GM12872 (cell line): ENCODE measurements at regions not wholly inside any gene's neighbourhood (a gene's known extent, or its start where the extent isn't known, plus 50 kb on each side); places are given as distances from the start of the nearest gene placed in this dataset.

ENCODE experiments used
- CTCF ChIP-seq: IDR thresholded peaks from 3 replicates; pipeline ENCODE4 v1.5.1; 2011; ENCODE audit warnings: low read depth, mild to moderate bottlenecking, low read length, moderate library complexity; ENCODE audit not compliant: insufficient read depth

DNA sequence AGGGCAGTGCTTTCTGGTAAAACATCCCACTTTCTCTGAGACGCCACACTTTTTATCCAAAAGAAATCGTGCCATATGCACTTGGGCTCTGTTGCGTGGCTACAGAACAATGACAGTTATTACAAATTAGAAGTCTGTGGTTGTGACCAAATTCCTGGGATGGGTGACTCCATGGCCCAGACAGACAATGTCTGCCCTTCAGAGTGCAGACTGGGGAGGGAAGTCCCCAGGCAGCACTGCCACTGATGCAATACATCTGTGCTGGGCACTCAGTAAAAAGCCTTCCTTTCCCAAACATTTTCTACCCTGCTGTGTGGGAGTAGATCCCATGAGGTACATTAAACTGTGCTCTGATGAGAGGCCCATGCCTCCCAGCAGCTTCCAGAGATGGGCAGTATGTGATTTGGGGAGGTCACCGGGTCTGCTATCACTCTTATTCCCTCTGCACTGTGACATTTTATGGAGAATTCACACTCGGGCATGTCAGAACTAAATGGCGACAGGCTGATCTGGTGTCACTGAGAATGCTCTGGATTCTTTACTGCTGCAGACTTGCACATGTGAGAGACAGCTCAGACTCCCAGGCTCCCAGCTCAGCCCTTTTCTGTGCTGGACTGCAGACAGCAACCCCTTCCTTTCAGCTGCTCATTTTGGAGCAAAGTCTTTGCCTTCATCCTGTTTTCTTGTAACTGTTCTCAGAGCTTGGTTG is 243.5 kb upstream of the ZNF32 start:
- no peak for TF ChIP-seq CTCF

- no peak for TF ChIP-seq CTCF
These were observed 242.6 kb upstream of the ZNF32 start for GRCh38 chr10:43891241-43891640.

DNA sequence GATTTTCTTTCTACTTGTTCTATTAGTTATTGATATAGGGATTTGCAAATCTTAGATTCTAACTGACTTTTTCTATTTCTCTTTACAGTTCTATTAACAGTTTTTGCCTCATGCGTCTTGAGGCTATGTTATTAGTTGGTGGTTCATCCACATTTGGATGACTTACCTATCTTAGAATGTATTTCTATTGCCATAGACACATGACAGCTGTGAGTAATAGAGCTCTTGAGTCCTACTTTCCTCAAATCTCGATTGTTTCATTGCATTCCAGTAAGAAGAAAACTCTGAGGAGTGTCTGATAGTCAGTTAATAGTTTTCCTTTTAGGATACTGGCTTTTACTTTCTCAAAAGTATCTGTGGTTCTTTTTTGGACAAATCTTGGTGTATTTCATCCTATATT is 241.4 kb upstream of the ZNF32 start:
- no peak for TF ChIP-seq CTCF

DNA sequence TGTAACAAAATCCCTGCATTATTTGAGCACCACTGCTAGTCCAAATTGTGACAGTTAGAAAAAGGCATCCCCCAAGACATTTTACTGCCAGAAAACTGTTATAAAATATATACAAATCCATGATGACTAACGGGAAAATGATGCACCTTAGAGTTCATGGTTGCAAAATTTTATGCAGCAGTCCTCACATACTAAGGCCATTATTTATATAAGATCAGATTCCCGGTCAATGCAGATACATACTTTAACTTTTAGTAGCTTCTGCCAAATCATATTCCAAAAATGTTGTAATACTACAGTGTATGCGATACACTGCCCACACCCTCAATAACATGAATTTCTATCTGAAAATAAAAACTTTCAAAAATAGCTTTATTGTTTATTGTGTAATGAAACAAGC is 239.9 kb upstream of the ZNF32 start:
- TF ChIP-seq CTCF, result no peak

GRCh38 chr10:43885842-43886241 is 237.2 kb upstream of the ZNF32 start:
- peak; percentile 30; the same call in 1 of the 3 replicates for TF ChIP-seq CTCF

GRCh38 chr10:43885252-43885651 is 236.6 kb upstream of the ZNF32 start:
- TF ChIP-seq CTCF, result no peak

DNA sequence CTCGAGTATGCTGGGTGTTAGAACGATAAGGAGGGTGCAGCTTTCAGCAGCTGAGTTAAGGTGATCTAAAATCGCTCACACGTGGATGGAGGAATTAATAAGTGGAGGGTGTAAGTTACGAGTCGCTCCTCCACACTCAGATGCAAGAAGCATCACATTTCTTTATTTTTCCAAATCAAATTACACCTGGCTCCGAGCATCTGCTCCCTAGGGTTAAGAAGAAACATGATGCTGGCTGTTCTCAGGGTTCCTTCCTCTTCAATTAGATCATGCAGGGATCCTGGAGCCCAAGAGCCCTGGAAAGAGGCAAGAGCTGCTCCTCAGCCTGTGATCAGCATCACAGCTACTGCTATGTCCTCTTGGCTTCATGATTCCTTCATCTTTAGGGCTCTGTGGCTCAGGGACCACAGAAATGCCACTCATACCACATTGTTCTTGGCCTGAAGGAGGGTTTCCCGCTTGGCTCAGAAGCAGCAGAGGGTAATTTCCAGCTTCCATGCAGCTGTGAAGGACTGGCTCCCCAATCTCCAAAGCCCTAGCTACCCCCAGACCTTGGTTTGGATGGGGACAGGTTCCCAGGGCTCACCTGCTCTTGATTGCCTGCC is 235.9 kb upstream of the ZNF32 start:
- no peak for TF ChIP-seq CTCF

DNA sequence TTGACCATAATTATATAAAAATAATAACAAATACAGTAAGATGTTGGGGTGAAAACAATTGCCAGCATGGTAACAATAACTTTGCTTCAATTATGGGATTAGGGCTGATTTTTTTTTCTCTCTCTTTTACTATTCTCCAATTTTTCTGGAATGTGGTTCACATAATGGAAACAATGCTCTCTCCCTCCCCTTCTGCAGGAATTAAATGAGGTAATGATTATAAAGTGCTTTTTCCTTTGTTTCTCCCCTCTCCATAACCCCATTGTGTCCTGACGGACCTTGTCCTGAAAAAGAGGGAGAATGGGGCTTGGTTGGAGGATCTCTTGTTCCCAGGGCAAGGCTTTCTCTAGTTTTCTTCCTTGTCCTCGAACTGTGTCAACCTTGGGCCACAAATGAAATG is 234.0 kb upstream of the ZNF32 start:
- TF ChIP-seq CTCF, result no peak
